HepG2 (cell line): ENCODE measurements at regions not wholly inside any gene's neighbourhood (a gene's known extent, or its start where the extent isn't known, plus 50 kb on each side); places are given as distances from the start of the nearest gene placed in this dataset.
"Not testable (repeated sequence)": the region's sequence is repeated elsewhere in the genome, so short reads cannot be mapped to it uniquely, and the experiment has no call there.

Experiments
- ATAC-seq: fragments of 200-7000 bp; cut with Tn5 transposase; 3 replicates; pipeline ENCODE4 v1.9.1; 2020; ENCODE audit warnings: mild to moderate bottlenecking, moderate library complexity
- BruUV-seq: library from RNA; stranded (reverse); fragments of 400-500 nt; replicated peaks from 2 replicates; lab custom pipeline; 2021; lab: Mats Ljungman, UMichigan
- CTCF ChIA-PET: fragments of 300-600 bp; formaldehyde crosslinking; extraction: SDS; loops from one replicate; lab custom pipeline; 2021; ENCODE audit warnings: low total read pairs, inconsistent platforms, low intra/inter-chr PET ratio; lab: Yijun Ruan, JAX
- POLR2A ChIA-PET: fragments of 350-600 bp; sonication (Branson Sonifier 250); formaldehyde crosslinking; loops from one replicate; lab custom pipeline; 2020; ENCODE audit warnings: antibody characterized with exemption, inconsistent platforms; lab: Yijun Ruan, JAX
- DNase-seq: peaks from one replicate; pipeline ENCODE4 v3.0.0-alpha.2; 2015; ENCODE audit warnings: low spot score
- FAIRE-seq: peaks from 3 replicates; lab custom pipeline; 2011; peaks lifted over from hg19 to GRCh38; lab: Jason Lieb, UNC
- H2AFZ ChIP-seq: one replicate; pipeline ENCODE4 v1.6.1; 2011; ENCODE audit warnings: low read length, inconsistent platforms
- H3K27ac ChIP-seq: fragments of 300-600 bp; 3 replicates; pipeline ENCODE4 v1.8.0; 2011; ENCODE audit warnings: mixed run types, mild to moderate bottlenecking, mixed read lengths, low read length, inconsistent platforms; ENCODE audit not compliant: insufficient read depth; ENCODE audit errors: extremely low read length
- H3K27me3 ChIP-seq, 2 experiments: fragments of 200-600 bp in 1 of 2; 2 replicates in 1 of 2; 3 replicates in 1 of 2; pipeline versions ENCODE4 v1.6.0 to v1.8.0; 2011; ENCODE audit warnings: low read length in 2 of 2, mild to moderate bottlenecking in 2 of 2, moderate library complexity in 2 of 2, inconsistent platforms in 1 of 2; ENCODE audit not compliant: insufficient read depth in 2 of 2, control insufficient read depth in 1 of 2
- H3K36me3 ChIP-seq, 2 experiments: fragments of 200-600 bp in 1 of 2; replicated peaks in 1 of 2; 2 replicates in 1 of 2; 3 replicates in 1 of 2; pipeline versions ENCODE4 v1.5.1 to v1.8.0; 2011; ENCODE audit warnings: low read length in 2 of 2, inconsistent platforms in 1 of 2; ENCODE audit not compliant: insufficient read depth in 2 of 2, control insufficient read depth in 1 of 2
- H3K4me1 ChIP-seq: 2 replicates; pipeline ENCODE4 v1.5.1; 2012; ENCODE audit warnings: low read length, inconsistent platforms; ENCODE audit not compliant: insufficient read depth
- H3K4me2 ChIP-seq: 2 replicates; pipeline ENCODE4 v1.6.0; 2011; ENCODE audit warnings: low read depth, low read length, inconsistent platforms
- H3K4me3 ChIP-seq, 3 experiments: fragments of 200-600 bp in 1 of 3; sonication (generic), shearing (Covaris generic) in 1 of 3; replicated peaks in 1 of 3; 2 replicates each; pipeline ENCODE4 v1.5.1; 2011 to 2016; ENCODE audit warnings: low read length in 3 of 3, inconsistent platforms in 2 of 3, low read depth in 2 of 3, mild to moderate bottlenecking in 2 of 3, control low read depth in 1 of 3, mixed read lengths in 1 of 3; ENCODE audit not compliant: insufficient read depth in 1 of 3
- H3K79me2 ChIP-seq: one replicate; pipeline ENCODE4 v1.6.1; 2011; ENCODE audit warnings: low read length, inconsistent platforms; ENCODE audit not compliant: insufficient read depth
- H3K9ac ChIP-seq: 2 replicates; pipeline ENCODE4 v1.6.0; 2011; ENCODE audit warnings: mild to moderate bottlenecking, low read depth, low read length, inconsistent platforms; ENCODE audit not compliant: insufficient read depth
- H3K9me3 ChIP-seq: 2 replicates; pipeline ENCODE4 v1.5.1; 2012; ENCODE audit warnings: mild to moderate bottlenecking, low read length
- H4K20me1 ChIP-seq: 2 replicates; pipeline ENCODE4 v1.6.0; 2011; ENCODE audit warnings: inconsistent platforms, mild to moderate bottlenecking, low read length, moderate library complexity; ENCODE audit not compliant: insufficient read depth
- ATF7 ChIP-seq, 2 experiments: fragments of 450-650 bp in 1 of 2; sonication (generic) in 1 of 2; formaldehyde crosslinking in 1 of 2; IDR thresholded peaks; 2 replicates each; pipeline versions ENCODE4 v1.4.0 to v1.6.1; 2016 to 2020; ENCODE audit warnings: antibody characterized with exemption in 1 of 2, mild to moderate bottlenecking in 1 of 2, missing genetic modification reagents in 1 of 2
- FOXK2 ChIP-seq: fragments of 450-650 bp; IDR thresholded peaks from 2 replicates; pipeline ENCODE4 v1.6.1; 2016
- TRIM22 ChIP-seq: fragments of 450-650 bp; IDR thresholded peaks from 2 replicates; pipeline ENCODE4 v1.6.1; 2017
- WGBS: methylation state at CpG from one replicate; pipeline ENCODE4 v1.1.6; 2017; ENCODE audit warnings: low lambda C conversion rate; 5-methylcytosine and 5-hydroxymethylcytosine counted together
- in situ Hi-C: cut with HindIII; loops from 2 replicates; pipeline ENCODE4 v1.10.0; 2017; ENCODE audit warnings: low pct_unique_long_range_greater_than_20kb; ENCODE audit not compliant: extremely low pct_ligation_motif_present
- intact Hi-C: fragments of 100-400 bp; cut with micrococcal nuclease; formaldehyde crosslinking; loops from one replicate; pipeline ENCODE4 v1.10.0; 2022; ENCODE audit not compliant: unreplicated experiment
- small RNA-seq, 3 experiments: library from RNA; depleted of rRNA; stranded (forward); fragments of <200 nt; gene quantifications; one replicate each; pipeline ENCODE3, GENCODE V24; 2012; ENCODE audit warnings: low read depth in 2 of 3, low replicate concordance in 1 of 3; ENCODE audit not compliant: insufficient read length in 3 of 3, insufficient read depth in 2 of 3

- TF ChIP-seq FOXK2, result peak; percentile 20; the same call in 1 of the 2 replicates
- 0 out of 2 replicates have a peak, but pooled peaks have one; percentile 29 for TF ChIP-seq TRIM22
These were observed 131.3 kb upstream of the TP53TG3 start (continued) for GRCh38 chr16:32807280-32807679.

- H3K4me3 ChIP-seq; H2AFZ ChIP-seq; H3K9me3 ChIP-seq; CTCF ChIA-PET; H3K4me1 ChIP-seq; intact Hi-C loops; H4K20me1 ChIP-seq; BruUV-seq; H3K79me2 ChIP-seq; H3K27ac ChIP-seq; DNase-seq; H3K4me2 ChIP-seq; POLR2A ChIA-PET; ATAC-seq; FAIRE-seq; H3K36me3 ChIP-seq; H3K9ac ChIP-seq; in situ Hi-C loops; H3K27me3 ChIP-seq; TF ChIP-seq ATF7 (CRISPR knock-in tag; IDR thresholded peaks at IDR 0.05): not testable (repeated sequence)
- TF ChIP-seq ATF7 (IDR thresholded peaks at IDR 0.05), result peak; percentile 86
- 1% methylated on average over 2 of the region's 2 CpGs for WGBS
These were observed 129.7 kb upstream of the TP53TG3 start for GRCh38 chr16:32805639-32806038.

Small RNA genes lying in the stretch of these regions (small RNA-seq; reads per million reads assigned to genes)
- gene AC137761.2 (0 reads per million in 3 experiments), gene AC142086.2 (0 reads per million in 3 experiments)
